ENCODE measurements at regions not wholly inside any gene's neighbourhood (a gene's known extent, or its start where the extent isn't known, plus 50 kb on each side); places are given as distances from the start of the nearest gene placed in this dataset.
"Not testable (repeated sequence)": the region's sequence is repeated elsewhere in the genome, so short reads cannot be mapped to it uniquely, and the experiment has no call there.

DNA sequence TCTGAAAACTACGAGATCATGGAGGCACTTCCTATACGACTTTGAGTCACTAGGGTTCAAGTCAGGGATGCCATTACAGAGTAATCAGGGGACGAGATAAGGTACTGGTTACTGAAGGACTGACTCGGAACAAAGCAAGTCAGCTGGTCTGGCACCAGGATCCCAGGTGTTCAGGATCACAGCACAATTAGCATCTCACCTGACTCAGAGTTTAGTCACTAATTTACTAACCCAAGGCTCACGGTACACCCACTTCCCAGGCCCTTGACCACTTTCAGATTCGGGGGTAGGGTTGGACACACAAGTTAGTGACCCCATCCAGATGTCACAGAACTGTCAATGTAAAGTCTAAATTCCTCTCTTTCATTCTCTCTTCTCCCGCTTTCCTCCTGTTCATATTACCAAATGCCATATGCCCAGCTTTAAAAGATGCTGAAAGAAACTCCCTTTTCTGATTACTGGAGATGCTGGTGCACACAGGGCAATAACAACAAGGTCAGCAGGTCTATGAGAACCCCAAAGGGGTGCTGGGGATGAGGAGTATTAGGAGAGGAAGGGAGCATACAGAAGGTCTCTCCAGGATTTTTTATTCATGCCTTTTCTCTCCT is 657.8 kb downstream of the TLE1 start:
- ATAC-seq (peak; percentile 81), DNase-seq (peak; percentile 35 to 76 (median 63))
- no peak overlapping the region for H3K4me3 ChIP-seq
- WGBS, 2 donors = 38 to 44% methylated on average over 7 of the region's 7 CpGs
- no peak for TF ChIP-seq POLR2A (IDR thresholded peaks at IDR 0.05)
- TF ChIP-seq, protein P1, sequence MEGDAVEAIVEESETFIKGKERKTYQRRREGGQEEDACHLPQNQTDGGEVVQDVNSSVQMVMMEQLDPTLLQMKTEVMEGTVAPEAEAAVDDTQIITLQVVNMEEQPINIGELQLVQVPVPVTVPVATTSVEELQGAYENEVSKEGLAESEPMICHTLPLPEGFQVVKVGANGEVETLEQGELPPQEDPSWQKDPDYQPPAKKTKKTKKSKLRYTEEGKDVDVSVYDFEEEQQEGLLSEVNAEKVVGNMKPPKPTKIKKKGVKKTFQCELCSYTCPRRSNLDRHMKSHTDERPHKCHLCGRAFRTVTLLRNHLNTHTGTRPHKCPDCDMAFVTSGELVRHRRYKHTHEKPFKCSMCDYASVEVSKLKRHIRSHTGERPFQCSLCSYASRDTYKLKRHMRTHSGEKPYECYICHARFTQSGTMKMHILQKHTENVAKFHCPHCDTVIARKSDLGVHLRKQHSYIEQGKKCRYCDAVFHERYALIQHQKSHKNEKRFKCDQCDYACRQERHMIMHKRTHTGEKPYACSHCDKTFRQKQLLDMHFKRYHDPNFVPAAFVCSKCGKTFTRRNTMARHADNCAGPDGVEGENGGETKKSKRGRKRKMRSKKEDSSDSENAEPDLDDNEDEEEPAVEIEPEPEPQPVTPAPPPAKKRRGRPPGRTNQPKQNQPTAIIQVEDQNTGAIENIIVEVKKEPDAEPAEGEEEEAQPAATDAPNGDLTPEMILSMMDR (IDR thresholded peaks at IDR 0.05) = no peak
- H3K4me1 ChIP-seq = peaks cover 29% of the 10 kb centered on the region
- no peaks in the 10 kb centered on the region for H3K9me3 ChIP-seq
- peak overlapping the region in 3 of 4 donors; percentile 38 to 63 (median 59) for H3K27ac ChIP-seq
- intact Hi-C loops (cut with DNase I) = no loop called here
- no peaks in the 10 kb centered on the region for H3K27me3 ChIP-seq
- H3K36me3 ChIP-seq (replicated peaks in 1 of 2; ENCODE audit: insufficient read depth in 1 of 2, low read depth in 2 of 2) = no peaks in the 10 kb centered on the region

DNA sequence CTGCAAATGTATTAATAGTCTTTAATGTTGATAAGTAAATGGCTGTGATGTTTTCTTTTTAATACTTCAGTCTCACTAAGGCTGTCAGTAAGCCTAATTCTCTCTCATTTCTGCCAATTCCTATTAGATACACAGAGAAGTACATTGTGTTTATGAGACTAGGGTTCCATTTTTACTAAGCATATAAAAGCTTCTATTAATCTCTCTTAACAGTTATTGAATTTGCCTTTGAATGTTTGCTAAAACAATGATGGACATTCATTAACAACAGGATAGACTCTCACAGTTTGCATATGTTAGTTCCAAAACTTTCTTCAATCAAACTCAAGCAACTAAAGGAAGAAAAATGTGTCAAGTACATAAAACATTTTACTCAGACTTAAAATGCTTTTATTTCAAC is 659.3 kb downstream of the TLE1 start:
- no peak for DNase-seq
- Histone ChIP-seq H3K4me1 (peaks cover 29% of the 10 kb centered on the region), H3K4me3 (no peak overlapping the region), H3K36me3 (replicated peaks in 1 of 2; ENCODE audit: insufficient read depth in 1 of 2, low read depth in 2 of 2) (no peaks in the 10 kb centered on the region), H3K27me3 (no peaks in the 10 kb centered on the region), H3K9me3 (no peaks in the 10 kb centered on the region), H3K27ac (no peak overlapping the region)
- intact Hi-C loops (cut with DNase I) = no loop called here
- TF ChIP-seq, protein P1 (IDR thresholded peaks at IDR 0.05) = no peak
- TF ChIP-seq POLR2A (IDR thresholded peaks at IDR 0.05) = no peak
- no peak for ATAC-seq

DNA sequence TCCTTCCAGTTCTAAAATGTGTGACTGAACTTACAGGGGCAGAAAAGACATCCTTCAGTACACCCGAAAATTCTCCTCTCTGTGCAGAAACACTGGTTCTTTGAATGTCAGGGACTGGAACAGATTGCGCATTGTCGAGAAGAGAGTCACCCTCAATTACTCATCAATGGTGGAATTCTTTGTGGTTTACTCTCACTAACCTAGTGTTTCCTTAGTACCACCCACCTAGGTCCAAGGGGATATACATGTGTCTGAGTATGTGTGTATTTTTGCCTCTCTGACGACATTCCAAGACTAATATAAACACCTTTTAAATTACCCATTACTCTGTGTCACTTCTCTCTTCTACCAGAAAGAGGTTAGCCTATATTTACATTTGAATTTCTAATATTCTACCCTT is 660.8 kb downstream of the TLE1 start:
- Histone ChIP-seq H3K4me1 (peaks cover 29% of the 10 kb centered on the region), H3K36me3 (replicated peaks in 1 of 2; ENCODE audit: insufficient read depth in 1 of 2, low read depth in 2 of 2) (no peaks in the 10 kb centered on the region), H3K9me3 (no peaks in the 10 kb centered on the region), H3K27ac (no peak overlapping the region), H3K4me3 (no peak overlapping the region), H3K27me3 (no peaks in the 10 kb centered on the region)
- ATAC-seq = no peak
- TF ChIP-seq, protein P1 (IDR thresholded peaks at IDR 0.05) = no peak
- TF ChIP-seq POLR2A (IDR thresholded peaks at IDR 0.05) = no peak
- intact Hi-C loops (cut with DNase I) = no loop called here
- 82 to 94% methylated on average over 4 of the region's 4 CpGs for WGBS, 2 donors
- no peak for DNase-seq

DNA sequence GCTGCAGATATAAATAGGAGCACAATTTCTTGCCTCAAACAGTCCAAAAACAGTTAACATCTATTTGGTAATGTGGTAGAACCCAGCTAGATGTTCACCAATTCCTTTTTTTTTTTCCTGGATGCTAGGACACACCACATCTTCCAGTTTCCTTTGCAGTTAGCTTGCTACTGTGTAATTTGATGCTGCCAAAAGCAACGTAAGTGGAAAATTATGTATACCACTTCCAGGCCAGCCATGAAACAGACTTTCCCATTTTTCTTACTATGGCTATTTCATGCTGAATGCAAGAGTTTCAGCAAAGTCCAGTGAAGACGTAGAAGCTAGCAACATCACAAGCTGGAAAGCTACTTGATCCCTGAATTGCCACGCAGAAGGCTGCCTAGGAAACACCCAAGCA is 667.2 kb downstream of the TLE1 start:
- intact Hi-C loops (cut with DNase I) = no loop called here
- Histone ChIP-seq H3K27me3 (no peaks in the 10 kb centered on the region), H3K36me3 (replicated peaks in 1 of 2; ENCODE audit: insufficient read depth in 1 of 2, low read depth in 2 of 2) (no peaks in the 10 kb centered on the region), H3K4me3 (no peak overlapping the region), H3K9me3 (no peaks in the 10 kb centered on the region), H3K27ac (no peak overlapping the region), H3K4me1 (no peaks in the 10 kb centered on the region)
- DNase-seq (no peak), ATAC-seq (no peak)
- TF ChIP-seq POLR2A (IDR thresholded peaks at IDR 0.05) = no peak
- TF ChIP-seq, protein P1 (IDR thresholded peaks at IDR 0.05) = no peak
- WGBS, 2 donors = 36 to 57% methylated on average over 3 of the region's 3 CpGs

DNA sequence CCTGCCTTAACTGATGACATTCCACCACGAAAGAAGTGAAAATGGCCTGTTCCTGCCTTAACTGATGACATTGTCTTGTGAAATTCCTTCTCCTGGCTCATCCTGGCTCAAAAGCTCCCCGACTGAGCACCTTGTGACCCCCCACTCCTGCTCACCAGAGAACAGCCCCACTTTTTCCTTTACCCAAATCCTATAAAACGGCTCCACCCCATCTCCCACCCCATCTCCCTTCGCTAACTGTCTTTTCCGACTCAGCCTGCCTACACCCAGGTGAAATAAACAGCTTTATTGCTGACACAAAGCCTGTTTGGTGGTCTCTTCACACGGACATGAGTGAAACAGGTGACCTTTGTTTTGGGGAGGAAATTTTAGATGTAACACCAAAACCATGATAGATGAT is 674.4 kb downstream of the TLE1 start:
- H3K9me3 ChIP-seq; H3K36me3 ChIP-seq (replicated peaks in 1 of 2; ENCODE audit: insufficient read depth in 1 of 2, low read depth in 2 of 2); H3K27me3 ChIP-seq; DNase-seq; H3K4me3 ChIP-seq; H3K27ac ChIP-seq; intact Hi-C loops (cut with DNase I); ATAC-seq; H3K4me1 ChIP-seq: not testable (repeated sequence)
- WGBS, 2 donors = 46 to 47% methylated on average over 6 of the region's 6 CpGs

DNA sequence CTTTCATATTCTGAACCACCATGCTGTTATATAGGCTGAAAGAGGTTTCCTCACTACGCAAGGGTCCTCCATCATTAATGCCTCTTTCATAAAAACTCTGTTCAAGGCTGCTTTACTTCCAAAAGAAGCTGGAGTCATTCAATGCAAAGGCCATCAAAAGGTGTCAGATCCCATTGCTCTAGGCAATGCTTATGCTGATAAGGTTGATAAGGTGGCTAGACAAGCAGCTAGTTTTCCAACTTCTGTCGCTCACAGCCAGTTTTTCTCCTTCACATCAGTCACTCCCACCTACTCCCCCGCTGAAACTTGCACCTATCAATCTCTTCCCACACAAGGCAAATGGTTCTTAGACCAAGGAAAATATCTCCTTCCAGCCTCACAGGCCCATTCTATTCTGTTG is 676.2 kb downstream of the TLE1 start:
- H3K9me3 ChIP-seq; H3K27ac ChIP-seq; H3K27me3 ChIP-seq; H3K4me1 ChIP-seq; intact Hi-C loops (cut with DNase I); DNase-seq; ATAC-seq; H3K36me3 ChIP-seq (replicated peaks in 1 of 2; ENCODE audit: insufficient read depth in 1 of 2, low read depth in 2 of 2); H3K4me3 ChIP-seq: not testable (repeated sequence)
- 50 to 63% methylated on average over 3 of the region's 3 CpGs for WGBS, 2 donors

Data from body of pancreas (tissue), 4 donors.